ENCODE measurements at regions not wholly inside any gene's neighbourhood (a gene's known extent, or its start where the extent isn't known, plus 50 kb on each side); places are given as distances from the start of the nearest gene placed in this dataset.

DNA sequence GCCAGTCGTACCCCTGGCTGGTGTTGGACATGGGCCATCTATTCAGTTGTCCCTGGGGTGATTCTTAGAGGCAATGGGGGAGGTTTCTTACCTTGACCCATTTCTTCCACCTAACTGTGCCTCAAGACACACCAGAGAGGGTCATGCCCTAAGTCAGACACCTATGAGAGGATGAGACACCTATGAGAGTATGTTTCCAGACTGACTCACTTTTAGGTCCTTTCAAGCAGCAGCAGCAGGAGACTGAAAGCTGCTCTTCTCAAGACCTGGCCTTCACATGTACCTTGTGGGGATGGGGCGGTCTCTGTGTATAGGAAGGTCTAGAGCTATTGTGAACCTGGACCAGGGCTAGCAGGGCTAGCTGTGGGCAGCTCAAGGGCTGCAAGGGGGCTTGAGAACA is 130.1 kb downstream of the TENT4A start:
- no peaks in the 10 kb centered on the region for H3K27me3 ChIP-seq
- H3K36me3 ChIP-seq: no peaks in the 10 kb centered on the region
- DNase-seq (no peak), ATAC-seq (no peak)
- no peak for TF ChIP-seq POLR2A (IDR thresholded peaks at IDR 0.05)
- TF ChIP-seq, protein P1, sequence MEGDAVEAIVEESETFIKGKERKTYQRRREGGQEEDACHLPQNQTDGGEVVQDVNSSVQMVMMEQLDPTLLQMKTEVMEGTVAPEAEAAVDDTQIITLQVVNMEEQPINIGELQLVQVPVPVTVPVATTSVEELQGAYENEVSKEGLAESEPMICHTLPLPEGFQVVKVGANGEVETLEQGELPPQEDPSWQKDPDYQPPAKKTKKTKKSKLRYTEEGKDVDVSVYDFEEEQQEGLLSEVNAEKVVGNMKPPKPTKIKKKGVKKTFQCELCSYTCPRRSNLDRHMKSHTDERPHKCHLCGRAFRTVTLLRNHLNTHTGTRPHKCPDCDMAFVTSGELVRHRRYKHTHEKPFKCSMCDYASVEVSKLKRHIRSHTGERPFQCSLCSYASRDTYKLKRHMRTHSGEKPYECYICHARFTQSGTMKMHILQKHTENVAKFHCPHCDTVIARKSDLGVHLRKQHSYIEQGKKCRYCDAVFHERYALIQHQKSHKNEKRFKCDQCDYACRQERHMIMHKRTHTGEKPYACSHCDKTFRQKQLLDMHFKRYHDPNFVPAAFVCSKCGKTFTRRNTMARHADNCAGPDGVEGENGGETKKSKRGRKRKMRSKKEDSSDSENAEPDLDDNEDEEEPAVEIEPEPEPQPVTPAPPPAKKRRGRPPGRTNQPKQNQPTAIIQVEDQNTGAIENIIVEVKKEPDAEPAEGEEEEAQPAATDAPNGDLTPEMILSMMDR (IDR thresholded peaks at IDR 0.05 in 4 of 5, conservative IDR thresholded peaks at IDR 0.05 in 1 of 5): no peak
- H3K9me3 ChIP-seq: no peaks in the 10 kb centered on the region
- no peak overlapping the region for H3K4me3 ChIP-seq
- H3K27ac ChIP-seq: no peak overlapping the region
- in situ Hi-C loops (cut with MboI; ENCODE audit: low sequenced_read_pairs in 4 of 4) (no loop called here), intact Hi-C loops (cut with DNase I; ENCODE audit: low total_unique reads) (no loop called here)
- no peaks in the 10 kb centered on the region for H3K4me1 ChIP-seq

DNA sequence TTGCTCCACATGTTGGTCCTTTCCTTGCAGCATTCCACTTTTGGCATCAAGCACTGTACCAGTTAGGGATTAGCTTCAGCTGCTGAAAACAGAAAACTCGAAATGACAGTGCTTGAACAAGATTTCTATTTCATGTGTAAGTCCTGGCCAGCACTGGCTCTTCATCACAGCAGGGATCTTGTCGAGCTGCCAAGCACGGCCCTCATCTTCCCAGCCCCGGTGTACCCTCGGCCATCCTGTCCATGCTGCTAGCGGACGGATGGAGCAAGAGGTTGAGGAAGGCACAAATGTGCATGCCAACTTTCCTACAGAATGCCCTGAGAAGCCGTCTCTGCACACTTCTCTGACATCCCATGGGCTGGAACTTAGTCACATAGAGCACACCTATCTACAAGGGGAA is 130.6 kb downstream of the TENT4A start:
- no peak overlapping the region for H3K27ac ChIP-seq
- TF ChIP-seq, protein P1 (IDR thresholded peaks at IDR 0.05 in 4 of 5, conservative IDR thresholded peaks at IDR 0.05 in 1 of 5): no peak
- TF ChIP-seq POLR2A (IDR thresholded peaks at IDR 0.05): no peak
- no peaks in the 10 kb centered on the region for H3K36me3 ChIP-seq
- no peak overlapping the region for H3K4me3 ChIP-seq
- H3K4me1 ChIP-seq: no peaks in the 10 kb centered on the region
- DNase-seq (no peak), ATAC-seq (no peak)
- H3K27me3 ChIP-seq: no peaks in the 10 kb centered on the region
- intact Hi-C loops (cut with DNase I; ENCODE audit: low total_unique reads) (no loop called here), in situ Hi-C loops (cut with MboI; ENCODE audit: low sequenced_read_pairs in 4 of 4) (no loop called here)
- no peaks in the 10 kb centered on the region for H3K9me3 ChIP-seq

DNA sequence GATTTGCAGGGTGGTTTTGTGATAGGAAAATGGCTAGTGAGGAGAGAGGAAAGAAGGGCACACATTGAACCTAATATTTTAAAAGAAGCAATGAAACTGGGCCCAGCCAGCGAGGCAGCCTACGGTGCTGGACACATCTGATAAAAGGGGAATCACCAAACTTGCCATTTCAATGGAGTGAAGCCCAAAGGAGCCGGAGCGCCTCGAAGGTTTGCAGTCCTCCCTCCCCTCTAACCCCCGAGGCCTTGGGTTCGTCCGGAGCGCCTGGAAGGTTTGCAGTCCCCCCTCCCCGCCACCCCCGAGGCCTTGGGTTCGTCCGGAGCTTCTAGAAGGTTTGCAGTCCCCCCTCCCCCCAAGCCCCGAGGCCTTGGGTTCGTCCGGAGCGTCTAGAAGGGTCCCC is 132.6 kb downstream of the TENT4A start:
- H3K27ac ChIP-seq: no peak overlapping the region
- no peak for TF ChIP-seq POLR2A (IDR thresholded peaks at IDR 0.05)
- TF ChIP-seq, protein P1 (IDR thresholded peaks at IDR 0.05 in 4 of 5, conservative IDR thresholded peaks at IDR 0.05 in 1 of 5): no peak

DNA sequence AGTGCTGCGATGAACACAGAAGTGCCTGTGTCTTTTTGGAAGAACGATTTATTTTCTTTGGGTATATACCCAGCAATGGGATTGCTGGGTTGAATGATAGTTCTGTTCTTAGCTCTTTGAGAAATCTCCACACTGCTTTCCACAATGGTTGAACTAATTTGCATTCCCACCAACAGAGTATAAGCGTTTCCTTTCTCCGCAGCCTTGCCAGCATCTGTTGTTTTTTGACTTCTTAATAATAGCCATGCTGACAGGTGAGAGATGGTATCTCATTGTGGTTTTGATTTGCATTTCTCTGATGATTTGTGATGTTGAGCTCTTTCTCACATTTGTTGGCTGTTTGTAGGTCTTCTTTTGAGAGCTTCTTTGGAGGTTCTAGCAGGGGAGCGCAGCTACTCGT is 134.6 kb downstream of the TENT4A start:
- in situ Hi-C loops (cut with MboI; ENCODE audit: low sequenced_read_pairs in 4 of 4): no loop called here

More for the DNA sequence above, 132.6 kb downstream of the TENT4A start:
- intact Hi-C loops (cut with DNase I; ENCODE audit: low total_unique reads) (no loop called here), in situ Hi-C loops (cut with MboI; ENCODE audit: low sequenced_read_pairs in 4 of 4) (no loop called here)
- no peak overlapping the region for H3K4me3 ChIP-seq
- no peak for DNase-seq
- no peaks in the 10 kb centered on the region for H3K4me1 ChIP-seq
- no peaks in the 10 kb centered on the region for H3K36me3 ChIP-seq
- H3K9me3 ChIP-seq: no peaks in the 10 kb centered on the region
- ATAC-seq: no peak
- no peaks in the 10 kb centered on the region for H3K27me3 ChIP-seq

More for the DNA sequence above, 134.6 kb downstream of the TENT4A start:
- H3K27ac ChIP-seq: no peak overlapping the region
- ATAC-seq (no peak), DNase-seq (no peak)
- no peaks in the 10 kb centered on the region for H3K9me3 ChIP-seq
- no peaks in the 10 kb centered on the region for H3K4me1 ChIP-seq
- H3K4me3 ChIP-seq: no peak overlapping the region
- intact Hi-C loops (cut with DNase I; ENCODE audit: low total_unique reads): no loop called here
- no peaks in the 10 kb centered on the region for H3K27me3 ChIP-seq
- no peak for TF ChIP-seq POLR2A (IDR thresholded peaks at IDR 0.05)
- TF ChIP-seq, protein P1 (IDR thresholded peaks at IDR 0.05 in 4 of 5, conservative IDR thresholded peaks at IDR 0.05 in 1 of 5): no peak
- H3K36me3 ChIP-seq: no peaks in the 10 kb centered on the region

All from gastrocnemius medialis (tissue), 4 donors.